Inferior parietal cortex (tissue), 1 donor: ENCODE measurements at regions not wholly inside any gene's neighbourhood (a gene's known extent, or its start where the extent isn't known, plus 50 kb on each side); places are given as distances from the start of the nearest gene placed in this dataset.
A peak's percentile ranks its signal among the peaks of the same experiment; 100 is the strongest.
"Not testable (repeated sequence)": the region's sequence is repeated elsewhere in the genome, so short reads cannot be mapped to it uniquely, and the experiment has no call there.

Source experiments
- DNase-seq: peaks from one replicate; pipeline ENCODE4 v3.0.0-alpha.2; 2016; ENCODE audit errors: extremely low spot score

DNA sequence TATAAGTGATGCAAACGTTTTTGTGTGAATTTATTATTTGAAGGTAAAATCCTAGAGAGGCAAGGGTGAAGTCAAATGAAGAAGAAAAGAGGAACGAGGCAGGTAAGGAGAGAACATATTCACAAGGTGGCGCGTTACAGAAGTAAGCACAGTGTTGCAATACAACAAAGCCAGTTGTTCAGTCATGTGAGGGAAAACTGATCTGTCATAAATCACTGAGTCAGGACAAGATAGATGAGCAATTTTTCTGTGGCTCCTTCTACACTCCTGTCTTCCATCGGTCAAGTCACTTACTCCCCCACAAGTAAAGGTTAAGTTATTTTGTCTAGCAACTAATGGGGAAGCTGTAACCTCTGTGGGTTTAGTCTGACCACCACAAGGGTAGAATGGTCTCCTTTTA, 203.0 kb upstream of the GK2 start:
- no peak for DNase-seq

DNA sequence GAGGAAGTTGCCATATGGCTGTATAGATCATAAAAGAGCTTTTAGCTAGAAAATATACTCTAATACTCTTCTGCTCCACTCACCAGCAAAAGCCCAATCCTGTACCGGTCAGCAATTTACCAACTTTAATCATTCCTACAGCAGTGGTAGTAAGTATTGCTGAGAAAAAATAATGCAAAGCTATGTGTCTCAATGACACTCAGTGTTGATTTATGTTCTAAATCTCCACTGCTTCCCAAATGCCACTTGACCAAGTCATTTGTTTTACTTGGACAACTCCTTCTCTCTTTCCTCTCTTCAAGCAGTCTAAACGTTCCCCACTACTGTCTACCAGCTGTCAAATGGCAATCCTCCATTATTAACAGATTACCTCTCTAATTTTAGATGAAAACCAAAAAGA, 201.8 kb upstream of the GK2 start:
- DNase-seq: no peak

DNA sequence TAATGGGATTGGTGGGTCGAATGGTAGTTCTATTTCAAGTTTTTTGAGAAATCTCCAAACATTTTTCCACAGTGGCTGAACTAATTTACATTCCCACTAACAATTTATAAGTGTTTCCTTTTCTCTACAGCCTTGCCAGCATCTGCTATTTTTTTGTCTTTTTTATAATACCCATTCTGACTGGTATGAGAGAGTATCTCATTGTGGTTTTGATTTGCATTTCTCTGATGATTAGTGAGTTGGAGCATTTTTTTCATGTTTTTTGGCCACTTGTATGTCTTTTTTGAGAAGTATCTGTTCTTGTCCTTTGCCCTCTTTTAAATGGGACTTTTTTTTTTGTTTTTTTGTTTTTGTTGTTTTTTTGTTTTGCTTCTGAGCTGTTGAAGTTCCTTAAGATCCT, 200.0 kb upstream of the GK2 start:
- no peak for DNase-seq

DNA sequence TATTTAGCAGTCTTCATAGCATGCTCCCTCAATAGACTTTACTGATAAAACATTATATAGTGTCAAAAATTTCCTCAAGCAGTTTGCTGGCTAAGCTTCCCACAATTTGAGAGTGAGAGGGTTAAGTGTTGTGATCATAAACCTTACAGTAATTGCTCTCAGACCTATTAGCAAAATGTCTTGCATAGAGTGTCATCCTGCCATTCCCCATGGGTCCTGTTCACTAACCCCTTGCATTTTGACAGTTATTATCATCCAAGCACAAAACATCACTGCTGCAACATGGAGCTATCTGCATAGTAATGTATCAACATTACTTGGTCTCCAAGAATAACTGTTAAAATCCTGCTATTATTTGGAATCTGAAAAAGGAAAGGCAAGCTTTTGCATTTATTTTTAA, 196.1 kb upstream of the GK2 start:
- DNase-seq: no peak

DNA sequence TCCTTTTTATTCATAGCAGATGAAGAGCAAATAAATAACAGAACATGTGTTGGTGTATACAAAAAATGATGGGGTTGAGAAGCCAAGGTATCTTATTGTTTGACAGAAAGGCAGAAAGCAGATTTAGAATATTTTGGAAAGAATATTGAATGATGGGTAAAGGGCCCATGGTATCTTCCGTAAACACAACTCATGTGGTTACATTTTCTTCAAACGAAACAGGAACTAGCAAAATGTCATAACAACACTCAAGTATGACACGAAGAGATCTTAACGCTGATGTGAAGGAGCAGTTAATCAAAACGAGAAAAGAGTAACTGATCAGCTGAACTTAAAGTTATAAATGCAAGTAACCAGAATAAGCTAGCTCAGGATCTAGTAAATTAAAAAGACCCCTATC, 195.7 kb upstream of the GK2 start:
- no peak for DNase-seq

DNA sequence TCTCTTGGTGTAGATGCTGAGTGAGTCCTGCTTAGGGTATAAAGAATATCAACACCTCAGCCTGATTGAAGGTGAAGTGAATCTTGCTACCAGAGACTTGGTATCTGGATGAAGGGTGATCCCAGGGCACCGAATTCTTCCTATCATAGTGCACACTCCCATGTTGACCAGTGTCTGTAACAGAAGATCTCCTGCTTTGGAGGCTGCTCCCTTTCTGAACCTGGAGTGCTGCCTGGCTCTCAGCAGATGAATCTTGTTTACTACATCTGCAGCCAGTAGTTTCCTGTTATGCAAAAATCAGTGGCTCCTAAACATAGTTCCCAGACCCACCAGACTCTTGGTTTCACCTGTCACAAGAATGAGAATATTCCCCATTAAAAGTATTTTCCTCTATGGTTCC, 191.7 kb upstream of the GK2 start:
- no peak for DNase-seq

DNA sequence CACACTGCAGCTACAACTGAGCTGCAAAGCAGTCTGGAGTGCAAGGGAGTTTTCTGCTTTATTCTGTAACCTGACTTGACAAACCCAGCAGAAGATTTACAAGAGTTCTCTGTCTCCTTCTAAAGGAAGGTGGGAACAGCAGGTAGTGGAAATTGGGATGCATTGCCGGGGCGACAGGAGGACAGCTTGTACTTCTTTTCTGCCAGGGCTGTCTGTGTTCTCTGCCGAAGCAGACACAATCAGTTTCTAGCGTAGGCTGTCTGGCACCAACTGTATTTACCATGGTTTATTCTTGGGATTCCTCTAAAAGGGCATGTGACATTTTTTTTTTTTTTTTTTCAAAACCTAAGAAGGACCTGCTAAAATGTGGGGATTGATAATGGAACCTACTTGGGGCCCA, 190.8 kb upstream of the GK2 start:
- peak; percentile 41 for DNase-seq

DNA sequence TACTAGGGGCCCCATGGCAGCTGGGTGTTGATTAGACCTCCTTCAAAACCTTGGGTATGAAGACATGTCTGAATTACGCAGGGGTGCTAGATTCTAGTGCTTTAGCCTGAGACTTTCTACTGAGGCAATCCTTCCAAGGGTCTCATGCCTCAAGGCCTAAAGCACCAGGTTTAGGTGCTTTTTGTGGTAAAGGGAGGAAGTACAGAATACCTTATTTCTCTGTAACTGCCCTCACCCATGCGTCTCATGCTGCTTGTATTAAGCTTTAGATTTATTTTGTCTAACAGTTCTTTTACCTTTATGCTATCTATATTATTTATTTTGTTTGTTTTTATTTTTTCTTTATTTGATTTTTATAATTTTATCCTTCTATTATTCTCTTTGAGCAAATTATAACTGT, 190.2 kb upstream of the GK2 start:
- no peak for DNase-seq

DNA sequence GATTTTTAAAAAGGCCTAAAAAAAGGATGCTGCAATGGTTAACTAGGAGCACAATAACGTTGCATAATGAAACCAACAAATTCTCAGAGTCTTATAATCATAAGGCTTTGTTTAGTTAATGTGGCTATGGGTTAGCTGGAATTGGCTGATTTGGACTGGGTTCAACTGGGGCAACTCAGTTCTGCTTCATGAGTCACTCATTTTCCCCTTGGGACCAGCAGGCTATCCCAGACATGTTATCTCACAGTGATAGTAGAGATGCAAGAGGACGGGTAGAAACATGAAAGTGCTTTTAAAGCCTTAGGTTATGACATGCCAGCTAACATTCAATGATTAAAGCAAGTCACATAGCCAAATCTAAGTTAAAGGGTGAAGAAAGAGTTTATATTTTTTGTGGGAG, 189.2 kb upstream of the GK2 start:
- DNase-seq: no peak

DNA sequence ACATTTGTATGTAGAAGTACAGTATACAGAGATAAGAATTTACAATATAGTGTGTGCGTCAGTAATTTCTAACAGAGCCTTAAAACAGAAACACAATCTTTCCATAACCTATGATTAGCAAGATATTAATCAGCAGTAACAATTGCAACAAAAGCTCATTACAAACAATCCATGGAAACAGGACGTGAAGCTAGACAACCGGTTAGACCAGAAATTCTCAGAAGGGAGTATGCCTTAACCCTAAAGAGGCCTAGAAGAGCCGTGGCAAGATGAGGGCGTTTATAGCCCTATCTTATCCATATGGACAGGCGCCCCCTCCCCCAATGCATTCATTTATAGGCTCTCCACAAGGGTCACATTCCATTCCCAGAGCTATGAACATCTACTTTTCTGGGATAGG, 184.2 kb upstream of the GK2 start:
- DNase-seq: not testable (repeated sequence)

DNA sequence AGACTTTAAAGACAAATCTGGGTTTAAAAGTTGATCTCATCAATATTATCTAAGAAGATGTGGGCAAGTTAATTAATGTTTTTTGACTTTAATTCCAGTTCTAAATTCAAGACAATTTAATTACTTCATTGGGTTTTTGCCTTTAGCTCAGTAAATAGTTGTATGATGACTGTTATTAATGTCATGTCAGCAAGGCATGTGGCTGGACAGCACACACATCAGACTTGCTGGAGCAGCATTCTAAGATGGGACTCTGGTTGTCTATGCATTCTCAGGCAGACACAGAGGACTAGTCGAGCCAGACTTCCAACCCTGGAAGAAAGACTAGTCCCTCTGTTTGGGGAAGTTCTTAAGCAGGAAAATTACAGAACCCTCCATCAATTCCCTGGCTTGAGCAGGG, 180.7 kb upstream of the GK2 start:
- no peak for DNase-seq

DNA sequence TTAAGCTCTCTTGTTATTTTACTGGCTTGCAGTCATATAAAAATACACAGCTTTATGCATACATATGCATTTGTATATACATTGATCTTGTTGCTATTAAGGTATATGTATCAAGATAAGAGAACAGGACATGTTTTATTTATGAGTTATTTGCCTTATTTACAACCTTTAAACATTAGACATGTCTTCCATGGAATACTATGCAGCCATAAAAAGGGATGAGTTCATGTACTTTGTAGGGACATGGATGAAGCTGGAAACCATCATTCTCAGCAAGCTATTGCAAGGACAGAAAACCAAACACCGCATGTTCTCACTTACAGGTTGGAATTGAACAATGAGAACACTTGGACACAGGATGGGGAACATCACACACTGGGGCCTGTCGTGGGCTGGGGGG, 179.2 kb upstream of the GK2 start:
- DNase-seq: not testable (repeated sequence)

DNA sequence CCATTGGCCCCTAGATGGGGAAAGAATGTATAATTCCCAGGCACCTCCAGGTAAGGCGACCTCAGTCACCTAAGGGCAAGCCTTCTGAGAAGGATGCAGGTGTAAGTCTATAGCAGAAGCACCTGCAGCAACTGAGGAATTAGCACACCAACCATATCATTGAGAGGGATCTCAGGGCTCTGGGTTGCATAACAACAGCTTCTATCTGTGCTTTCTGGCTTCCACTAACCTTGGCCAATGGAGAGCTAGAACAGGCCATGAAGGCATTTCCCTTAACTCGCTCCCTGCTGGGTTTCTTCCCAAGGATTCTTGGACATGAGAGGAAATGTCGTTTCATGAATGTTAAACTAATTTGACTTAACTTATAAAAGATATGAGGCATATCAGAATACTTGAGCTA, 177.8 kb upstream of the GK2 start:
- DNase-seq: no peak

DNA sequence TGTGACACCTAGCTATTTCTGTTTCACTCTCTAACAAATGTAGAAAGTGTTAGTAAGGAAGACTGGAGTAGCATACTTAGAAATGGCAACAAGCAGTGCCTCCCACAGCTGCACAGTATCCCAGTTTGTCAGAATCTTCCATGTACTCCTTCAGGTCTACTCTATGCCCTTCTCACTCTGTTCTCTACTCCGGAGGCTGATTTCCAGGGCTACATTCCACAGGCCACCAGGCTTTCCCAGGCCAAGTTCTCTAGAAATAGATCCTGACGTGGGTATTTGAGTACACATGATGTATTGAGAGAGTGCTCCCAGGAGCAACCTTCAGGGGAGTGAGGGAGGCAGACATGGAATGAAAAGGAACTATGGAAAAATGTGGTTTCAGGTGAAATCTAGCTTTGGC, 177.3 kb upstream of the GK2 start:
- no peak for DNase-seq

DNA sequence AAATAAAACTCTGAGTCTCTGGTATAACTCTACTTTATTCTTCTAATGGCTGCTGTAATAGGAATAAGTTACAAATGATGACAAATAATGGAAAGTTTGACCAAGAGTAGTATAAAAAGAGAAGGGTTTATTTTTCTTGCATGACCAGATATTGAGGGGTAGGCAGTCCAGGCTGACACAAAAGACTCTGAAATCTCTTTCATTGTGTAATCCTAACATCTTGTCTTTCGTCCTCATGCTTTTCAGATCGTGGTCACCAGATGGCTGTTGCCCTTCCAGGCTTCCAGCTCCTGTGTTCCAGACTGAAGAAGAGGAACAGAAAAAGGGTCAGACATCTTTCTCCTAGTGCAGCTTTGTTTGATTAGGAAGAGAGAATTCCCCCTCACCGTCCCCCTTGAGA, 176.9 kb upstream of the GK2 start:
- no peak for DNase-seq

DNA sequence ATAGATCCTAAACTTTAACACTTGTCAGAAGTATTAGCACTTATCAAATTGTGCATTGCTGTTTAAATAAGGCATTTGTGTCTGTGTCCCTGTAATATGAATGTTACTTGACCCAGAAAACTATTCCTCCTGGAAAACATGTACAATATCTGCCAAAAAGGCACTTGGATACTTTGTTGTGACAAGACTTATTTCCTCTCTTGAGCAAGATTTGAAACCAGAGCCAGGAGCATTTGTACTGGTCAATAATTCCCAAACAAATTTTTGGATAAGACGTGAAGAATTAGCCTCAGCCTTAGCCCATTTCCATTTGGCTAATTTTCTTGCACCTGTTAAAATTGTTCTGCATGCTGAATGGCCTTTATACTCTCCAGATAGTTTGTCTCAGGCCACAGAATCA, 176.3 kb upstream of the GK2 start:
- DNase-seq: no peak

DNA sequence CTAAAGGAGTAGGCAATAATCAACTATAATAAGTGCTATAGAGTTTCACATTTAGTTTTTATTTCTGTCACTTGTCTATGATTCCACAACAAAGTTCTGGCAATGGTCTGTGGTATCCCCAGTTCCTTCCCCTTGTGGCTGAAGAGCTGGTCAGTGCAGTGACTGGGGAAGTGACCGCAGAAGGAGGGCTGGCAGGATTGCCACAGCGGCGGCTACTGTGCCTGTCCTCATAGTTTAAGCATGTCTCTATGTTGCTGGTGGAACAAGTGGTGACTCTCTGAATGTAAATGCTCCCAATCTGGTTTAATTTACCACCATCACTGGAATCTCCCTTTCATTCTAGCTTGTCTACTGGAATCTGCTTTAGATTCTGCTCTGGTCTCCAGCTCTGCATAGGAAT, 170.6 kb upstream of the GK2 start:
- DNase-seq: no peak

DNA sequence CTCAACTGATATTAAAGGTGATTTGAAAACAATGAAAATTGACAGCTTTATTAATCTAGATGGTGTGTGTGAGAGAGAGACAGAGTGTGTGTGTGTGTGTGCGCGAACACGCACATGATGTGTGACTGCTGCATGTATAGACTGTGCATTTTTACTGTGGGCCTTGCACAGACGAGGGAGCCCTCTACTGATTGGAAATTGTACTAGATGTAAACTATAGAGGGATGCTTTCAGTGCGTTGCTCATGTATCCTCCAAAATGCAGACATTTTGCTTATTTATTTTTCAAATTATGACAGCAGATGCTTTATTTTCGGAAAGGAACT, 168.4 kb upstream of the GK2 start:
- DNase-seq: peak; percentile 51

DNA sequence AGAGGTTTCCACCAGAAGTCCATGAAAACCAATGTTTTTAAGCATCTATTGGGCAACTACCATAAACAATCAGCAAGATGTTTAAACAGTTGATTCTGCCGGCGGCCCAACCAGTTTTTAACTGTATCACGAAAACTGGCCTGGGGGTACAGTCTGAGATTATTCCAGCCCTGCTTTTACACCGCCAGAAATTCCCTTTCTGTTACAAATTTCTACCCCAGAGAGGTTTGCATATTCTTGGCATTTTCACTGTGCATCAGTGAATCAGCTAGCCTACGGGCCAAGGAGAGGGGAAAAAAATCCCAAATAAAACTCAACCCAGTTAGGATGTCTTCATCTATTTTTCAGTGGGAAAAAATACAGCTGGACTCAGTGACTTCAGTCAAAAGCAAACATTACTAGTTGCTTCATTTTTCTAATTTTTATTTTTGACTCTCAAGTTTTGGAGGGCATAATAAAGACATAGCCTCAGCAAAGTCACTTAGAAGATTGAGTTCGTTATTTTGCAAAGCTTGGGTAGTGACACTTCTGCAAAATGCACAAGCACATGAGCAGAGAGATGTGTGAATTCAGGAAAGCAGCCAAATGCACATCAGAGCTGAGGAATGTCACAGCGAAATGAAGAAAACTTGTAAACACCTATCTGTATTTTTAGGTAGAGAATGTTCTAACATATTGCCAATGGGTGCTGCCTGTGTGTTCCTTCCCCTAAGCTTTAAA, 167.8 kb upstream of the GK2 start:
- peak; percentile 13 for DNase-seq

DNA sequence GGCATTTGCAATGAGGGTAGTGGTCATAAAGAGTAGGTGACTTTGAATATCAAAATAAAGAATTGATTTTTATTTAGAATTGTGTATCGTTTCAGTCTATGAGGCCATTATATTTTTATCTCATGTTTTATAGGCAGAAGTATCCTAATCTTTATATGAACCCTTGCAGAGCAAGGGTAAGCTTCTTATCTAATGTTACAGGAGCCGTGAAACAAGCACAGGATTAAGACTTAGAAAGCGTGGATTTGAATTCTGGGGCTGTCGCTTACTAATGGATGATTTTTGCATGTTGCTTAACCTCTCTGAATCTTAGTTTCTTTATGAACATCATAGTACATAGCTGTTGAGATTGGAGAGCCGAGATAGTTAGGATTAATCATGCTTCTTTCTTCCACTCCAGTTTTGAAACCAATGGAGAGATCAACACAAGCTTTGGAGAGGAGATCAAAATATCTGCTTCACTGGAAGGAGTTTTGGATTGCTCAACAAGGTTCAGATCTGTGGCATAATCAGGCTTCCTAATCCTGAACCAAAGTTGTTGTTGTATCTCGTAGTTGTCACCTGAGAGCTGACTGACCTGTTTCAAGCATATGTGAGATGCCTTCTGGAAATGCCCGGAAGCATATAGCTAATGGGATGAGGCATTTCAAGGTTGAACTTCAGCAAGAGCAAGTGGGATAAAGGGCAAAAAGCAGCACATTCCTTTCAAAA, 166.9 kb upstream of the GK2 start:
- no peak for DNase-seq

DNA sequence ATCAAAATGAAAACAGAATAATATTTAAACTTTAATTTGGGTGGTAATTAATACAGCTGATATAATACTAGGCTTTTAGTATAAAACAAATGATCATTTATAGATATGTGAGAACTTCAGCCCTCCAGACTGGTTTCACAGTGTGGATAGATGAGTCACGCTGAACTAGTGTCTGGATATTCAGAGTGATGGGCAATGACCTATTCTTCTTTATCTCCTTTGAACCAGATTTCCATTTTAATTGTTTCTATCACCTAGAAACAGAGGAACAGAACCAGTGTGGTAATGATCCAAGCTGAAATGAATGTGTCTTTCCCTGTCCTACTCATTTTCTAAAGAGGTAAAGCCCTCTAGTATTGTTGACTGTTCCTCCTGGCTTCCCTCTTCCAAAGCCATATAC, 155.2 kb upstream of the GK2 start:
- no peak for DNase-seq

DNA sequence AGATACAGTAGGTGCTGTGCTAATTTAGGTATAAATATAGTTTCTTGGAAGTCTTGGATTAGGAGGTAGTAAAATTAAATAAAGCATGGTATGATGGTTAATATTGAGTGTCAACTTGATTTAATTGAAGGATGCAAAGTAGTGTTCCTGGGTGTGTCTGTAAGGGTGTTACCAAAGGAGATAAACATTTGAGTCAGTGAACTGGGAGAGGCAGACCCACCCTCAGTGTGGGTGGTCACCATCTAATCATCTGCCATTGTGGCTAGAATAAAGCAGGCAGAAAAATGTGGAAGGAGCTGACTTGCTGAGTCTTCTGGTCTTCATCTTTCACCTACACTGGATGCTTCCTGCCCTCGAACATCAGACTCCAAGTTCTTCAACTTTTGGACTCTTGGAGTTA, 153.7 kb upstream of the GK2 start:
- no peak for DNase-seq

DNA sequence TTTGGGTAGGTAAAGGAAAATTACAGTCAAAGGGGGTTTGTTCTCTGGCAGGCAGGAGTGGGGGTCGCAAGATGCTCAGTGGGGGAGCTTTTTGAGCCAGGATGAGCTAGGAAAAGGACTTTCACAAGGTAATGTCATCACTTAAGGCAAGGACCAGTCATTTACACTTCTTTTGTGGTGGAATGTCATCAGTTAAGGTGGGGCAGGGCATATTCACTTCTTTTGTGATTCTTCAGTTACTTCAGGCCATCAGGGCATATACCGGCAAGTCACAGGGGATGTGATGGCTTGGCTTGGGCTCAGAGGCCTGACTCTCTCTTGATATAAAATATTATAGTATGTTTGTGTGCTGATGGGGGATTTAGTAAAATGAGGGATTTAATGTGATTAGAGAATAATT, 151.4 kb upstream of the GK2 start:
- not testable (repeated sequence) for DNase-seq

DNA sequence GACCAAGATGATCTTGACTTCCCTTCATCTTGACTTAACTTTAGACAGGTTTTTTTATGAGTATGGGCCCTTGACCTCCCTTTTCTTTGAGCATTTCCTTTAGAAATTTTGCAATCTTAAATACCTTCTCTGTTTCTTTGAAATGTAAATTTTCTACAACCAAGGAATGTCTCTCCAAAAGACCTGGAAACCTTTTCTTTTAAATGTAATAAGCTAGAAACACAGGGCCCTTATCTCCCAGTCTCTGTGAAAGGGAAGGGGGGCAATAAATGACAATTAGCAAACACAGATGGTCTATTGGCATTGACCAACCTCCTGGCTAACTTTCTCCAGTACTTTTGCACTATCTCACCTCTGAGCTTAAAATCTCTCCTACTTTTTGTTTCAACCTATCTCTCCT, 144.3 kb upstream of the GK2 start:
- DNase-seq: no peak
